Activated T-cell treated with anti-CD3 and anti-CD28 coated beads, Interleukin-2, amount 50 U/mL, for 72 hours (primary cell): ENCODE measurements at regions not wholly inside any gene's neighbourhood (a gene's known extent, or its start where the extent isn't known, plus 50 kb on each side); places are given as distances from the start of the nearest gene placed in this dataset.
"Not testable (repeated sequence)": the region's sequence is repeated elsewhere in the genome, so short reads cannot be mapped to it uniquely, and the experiment has no call there.

Experiments
- ATAC-seq, 2 donors: fragments of 150-1000 bp; cut with Tn5 transposase; replicated peaks in 1 of 2; 2 replicates each; pipeline ENCODE4 v1.10.0; 2021; ENCODE audit warnings: moderate library complexity in 2 of 2, mild to moderate bottlenecking in 1 of 2
- DNase-seq, 2 donors: peaks; one replicate each; pipeline ENCODE4 v3.0.0; 2021 to 2022; ENCODE audit warnings: mixed read lengths in 1 of 2
- H3K27ac Mint-ChIP-seq: one replicate; pipeline ENCODE4 v1.8.0; 2022; ENCODE audit warnings: mild to moderate bottlenecking, moderate library complexity, mixed read lengths
- H3K27me3 Mint-ChIP-seq: one replicate; pipeline ENCODE4 v1.8.0; 2022; ENCODE audit warnings: low read depth, mixed read lengths
- H3K36me3 Mint-ChIP-seq, 2 donors: one replicate each; pipeline ENCODE4 v1.8.0; 2022; ENCODE audit warnings: mixed read lengths in 2 of 2, mild to moderate bottlenecking in 1 of 2; ENCODE audit not compliant: insufficient read depth in 2 of 2
- H3K4me1 Mint-ChIP-seq: one replicate; pipeline ENCODE4 v1.8.0; 2022; ENCODE audit warnings: low read depth, mixed read lengths
- H3K4me3 Mint-ChIP-seq, 2 donors: one replicate each; pipeline ENCODE4 v1.8.0; 2022; ENCODE audit warnings: mild to moderate bottlenecking in 2 of 2, mixed read lengths in 2 of 2, moderate library complexity in 2 of 2
- H3K9me3 Mint-ChIP-seq, 2 donors: one replicate each; pipeline ENCODE4 v1.8.0; 2022; ENCODE audit warnings: mixed read lengths in 2 of 2

- Mint-ChIP-seq H3K4me3 (no peak overlapping the region), H3K9me3 (peaks cover 8 to 10% of the 10 kb centered on the region in 2 donors), H3K27ac (no peak overlapping the region), H3K4me1 (no peaks in the 10 kb centered on the region), H3K27me3 (no peaks in the 10 kb centered on the region), H3K36me3 (no peaks in the 10 kb centered on the region)
- ATAC-seq (no peak), DNase-seq (no peak)
These were observed 1963.3 kb upstream of the CDH9 start for GRCh38 chr5:29001666-29002065.

- ATAC-seq (no peak), DNase-seq (no peak)
- H3K36me3 Mint-ChIP-seq: peaks cover 3 to 4% of the 10 kb centered on the region in 2 donors
- no peaks in the 10 kb centered on the region for H3K27me3 Mint-ChIP-seq
- H3K9me3 Mint-ChIP-seq: peaks cover 7 to 16% of the 10 kb centered on the region in 2 donors
- H3K4me1 Mint-ChIP-seq: no peaks in the 10 kb centered on the region
- no peak overlapping the region for H3K4me3 Mint-ChIP-seq
- no peak overlapping the region for H3K27ac Mint-ChIP-seq
These were observed 1946.3 kb upstream of the CDH9 start for GRCh38 chr5:28984639-28985038.

GRCh38 chr5:28975508-28975907, 1937.1 kb upstream of the CDH9 start:
- Mint-ChIP-seq H3K4me1 (no peaks in the 10 kb centered on the region), H3K27ac (no peak overlapping the region)

GRCh38 chr5:28967848-28968247, 1929.5 kb upstream of the CDH9 start:
- Mint-ChIP-seq H3K27me3 (no peaks in the 10 kb centered on the region), H3K9me3 (peaks cover 2 to 5% of the 10 kb centered on the region in 2 donors), H3K4me1 (no peaks in the 10 kb centered on the region), H3K36me3 (no peaks in the 10 kb centered on the region), H3K4me3 (no peak overlapping the region), H3K27ac (no peak overlapping the region)
- ATAC-seq (no peak), DNase-seq (no peak)

More at GRCh38 chr5:28975508-28975907, 1937.1 kb upstream of the CDH9 start:
- H3K36me3 Mint-ChIP-seq: peaks cover 0 to 3% of the 10 kb centered on the region in 2 donors
- DNase-seq (no peak), ATAC-seq (no peak)
- no peak overlapping the region for H3K4me3 Mint-ChIP-seq
- peaks cover 7 to 10% of the 10 kb centered on the region in 2 donors for H3K9me3 Mint-ChIP-seq
- H3K27me3 Mint-ChIP-seq: no peaks in the 10 kb centered on the region

GRCh38 chr5:28961816-28962215, 1923.4 kb upstream of the CDH9 start:
- Mint-ChIP-seq H3K27ac (no peak overlapping the region), H3K4me1 (no peaks in the 10 kb centered on the region), H3K36me3 (no peaks in the 10 kb centered on the region), H3K9me3 (peaks cover 6 to 7% of the 10 kb centered on the region in 2 donors), H3K4me3 (no peak overlapping the region), H3K27me3 (no peaks in the 10 kb centered on the region)
- DNase-seq: no peak
- ATAC-seq: no peak

- ATAC-seq: no peak
- no peak overlapping the region for H3K27ac Mint-ChIP-seq
- H3K4me1 Mint-ChIP-seq: no peaks in the 10 kb centered on the region
- H3K4me3 Mint-ChIP-seq: no peak overlapping the region
- H3K9me3 Mint-ChIP-seq: peaks cover 8 to 9% of the 10 kb centered on the region in 2 donors
- H3K27me3 Mint-ChIP-seq: no peaks in the 10 kb centered on the region
- no peaks in the 10 kb centered on the region for H3K36me3 Mint-ChIP-seq
- no peak for DNase-seq
These were observed 1920.2 kb upstream of the CDH9 start for GRCh38 chr5:28958581-28958980.

GRCh38 chr5:28957450-28957849, 1919.1 kb upstream of the CDH9 start:
- ATAC-seq (no peak), DNase-seq (no peak)
- no peaks in the 10 kb centered on the region for H3K27me3 Mint-ChIP-seq
- no peaks in the 10 kb centered on the region for H3K36me3 Mint-ChIP-seq
- no peaks in the 10 kb centered on the region for H3K4me1 Mint-ChIP-seq
- H3K4me3 Mint-ChIP-seq: no peak overlapping the region
- peaks cover 9 to 10% of the 10 kb centered on the region in 2 donors for H3K9me3 Mint-ChIP-seq
- no peak overlapping the region for H3K27ac Mint-ChIP-seq

- Mint-ChIP-seq H3K27ac (no peak overlapping the region), H3K4me1 (no peaks in the 10 kb centered on the region), H3K4me3 (no peak overlapping the region), H3K9me3 (peaks cover 7 to 10% of the 10 kb centered on the region in 2 donors), H3K27me3 (no peaks in the 10 kb centered on the region), H3K36me3 (no peaks in the 10 kb centered on the region)
- ATAC-seq: no peak
- DNase-seq: no peak
These were observed 1915.7 kb upstream of the CDH9 start for GRCh38 chr5:28954074-28954473.

- no peaks in the 10 kb centered on the region for H3K4me1 Mint-ChIP-seq
- no peak overlapping the region for H3K27ac Mint-ChIP-seq
- no peak for ATAC-seq
- H3K36me3 Mint-ChIP-seq: no peaks in the 10 kb centered on the region
- no peaks in the 10 kb centered on the region for H3K27me3 Mint-ChIP-seq
- DNase-seq: no peak
- H3K4me3 Mint-ChIP-seq: no peak overlapping the region
- peaks cover 3 to 8% of the 10 kb centered on the region in 2 donors for H3K9me3 Mint-ChIP-seq
These were observed 1909.5 kb upstream of the CDH9 start for GRCh38 chr5:28947865-28948264.

GRCh38 chr5:28945859-28946258, 1907.5 kb upstream of the CDH9 start:
- DNase-seq: no peak
- Mint-ChIP-seq H3K36me3 (no peaks in the 10 kb centered on the region), H3K27me3 (no peaks in the 10 kb centered on the region), H3K4me3 (no peak overlapping the region), H3K27ac (no peak overlapping the region), H3K4me1 (no peaks in the 10 kb centered on the region), H3K9me3 (peaks cover 2 to 8% of the 10 kb centered on the region in 2 donors)
- ATAC-seq: no peak

GRCh38 chr5:28929366-28929765, 1891.0 kb upstream of the CDH9 start:
- not testable (repeated sequence) for H3K27ac Mint-ChIP-seq, DNase-seq, H3K9me3 Mint-ChIP-seq

GRCh38 chr5:28928327-28928790, 1890.0 kb upstream of the CDH9 start:
- H3K27ac Mint-ChIP-seq, ATAC-seq, H3K36me3 Mint-ChIP-seq, H3K4me3 Mint-ChIP-seq, H3K27me3 Mint-ChIP-seq, H3K4me1 Mint-ChIP-seq, H3K9me3 Mint-ChIP-seq, DNase-seq: not testable (repeated sequence)

More at GRCh38 chr5:28929366-28929765, 1891.0 kb upstream of the CDH9 start:
- H3K4me3 Mint-ChIP-seq, H3K27me3 Mint-ChIP-seq, H3K4me1 Mint-ChIP-seq, ATAC-seq, H3K36me3 Mint-ChIP-seq: not testable (repeated sequence)

- no peak overlapping the region for H3K4me3 Mint-ChIP-seq
- ATAC-seq: no peak
These were observed 1889.4 kb upstream of the CDH9 start for GRCh38 chr5:28927559-28928326.

GRCh38 chr5:28926422-28926821, 1888.0 kb upstream of the CDH9 start:
- ATAC-seq: no peak
- no peaks in the 10 kb centered on the region for H3K4me1 Mint-ChIP-seq
- no peak for DNase-seq
- H3K9me3 Mint-ChIP-seq: peaks cover 2 to 11% of the 10 kb centered on the region in 2 donors
- H3K27ac Mint-ChIP-seq: no peak overlapping the region
- H3K27me3 Mint-ChIP-seq: no peaks in the 10 kb centered on the region
- H3K4me3 Mint-ChIP-seq: no peak overlapping the region
- peaks cover 0 to 6% of the 10 kb centered on the region in 2 donors for H3K36me3 Mint-ChIP-seq

More at GRCh38 chr5:28927559-28928326, 1889.4 kb upstream of the CDH9 start:
- H3K27me3 Mint-ChIP-seq: no peaks in the 10 kb centered on the region
- no peak overlapping the region for H3K27ac Mint-ChIP-seq
- no peak for DNase-seq
- peaks cover 2 to 8% of the 10 kb centered on the region in 2 donors for H3K9me3 Mint-ChIP-seq
- H3K36me3 Mint-ChIP-seq: peaks cover 0 to 6% of the 10 kb centered on the region in 2 donors
- no peaks in the 10 kb centered on the region for H3K4me1 Mint-ChIP-seq
